Choroid plexus epithelial cell (primary cell): ENCODE measurements at regions not wholly inside any gene's neighbourhood (a gene's known extent, or its start where the extent isn't known, plus 50 kb on each side); places are given as distances from the start of the nearest gene placed in this dataset.
"Not testable (repeated sequence)": the region's sequence is repeated elsewhere in the genome, so short reads cannot be mapped to it uniquely, and the experiment has no call there.

Experiments
- DNase-seq: peaks from one replicate; pipeline ENCODE4 v3.0.0-alpha.2; 2010; ENCODE audit warnings: low read depth
- H3K4me3 ChIP-seq: 2 replicates; pipeline ENCODE4 v1.5.1; 2011; ENCODE audit warnings: low read depth, mild to moderate bottlenecking, control low read depth, low read length, moderate library complexity
- CTCF ChIP-seq: conservative IDR thresholded peaks from 2 replicates; pipeline ENCODE4 v1.5.1; 2011; ENCODE audit warnings: low read depth, mild to moderate bottlenecking, control low read depth, inconsistent platforms, low read length, moderate library complexity

- no peak for DNase-seq
- H3K4me3 ChIP-seq: no peak overlapping the region
- no peak for TF ChIP-seq CTCF
These were observed 93.5 kb upstream of the RIOK2 start for GRCh38 chr5:97276474-97277120.

GRCh38 chr5:97281257-97281656, 98.2 kb upstream of the RIOK2 start:
- TF ChIP-seq CTCF: no peak
- no peak for DNase-seq
- H3K4me3 ChIP-seq: no peak overlapping the region

GRCh38 chr5:97297063-97297703, 114.1 kb upstream of the RIOK2 start:
- TF ChIP-seq CTCF: peak; percentile 46
- peak; percentile 16 for DNase-seq
- no peak overlapping the region for H3K4me3 ChIP-seq

GRCh38 chr5:97297704-97298091, 114.7 kb upstream of the RIOK2 start:
- no peak for TF ChIP-seq CTCF
- H3K4me3 ChIP-seq: no peak overlapping the region
- DNase-seq: no peak

GRCh38 chr5:97301181-97301580, 118.1 kb upstream of the RIOK2 start:
- not testable (repeated sequence) for DNase-seq, H3K4me3 ChIP-seq

GRCh38 chr5:97338729-97339128, 155.7 kb upstream of the RIOK2 start:
- no peak for TF ChIP-seq CTCF
- no peak overlapping the region for H3K4me3 ChIP-seq
- DNase-seq: no peak

- TF ChIP-seq CTCF: no peak
- no peak overlapping the region for H3K4me3 ChIP-seq
- DNase-seq: no peak
These were observed 172.7 kb upstream of the RIOK2 start for GRCh38 chr5:97355775-97356174.
